Loucy (cell line): ENCODE measurements at regions not wholly inside any gene's neighbourhood (a gene's known extent, or its start where the extent isn't known, plus 50 kb on each side); places are given as distances from the start of the nearest gene placed in this dataset.

Source experiments
- H2AFZ ChIP-seq: fragments of 200-600 bp; sonication (generic); 2 replicates; pipeline ENCODE4 v1.6.0; 2016; ENCODE audit warnings: antibody characterized with exemption, mild to moderate bottlenecking, low read length, moderate library complexity
- H3F3A ChIP-seq: fragments of 200-600 bp; 2 replicates; pipeline ENCODE4 v1.6.0; 2016; ENCODE audit warnings: antibody characterized with exemption, low read depth, mild to moderate bottlenecking
- H3K27me3 ChIP-seq: fragments of 200-600 bp; sonication (generic); 2 replicates; pipeline ENCODE4 v1.6.1; 2014; ENCODE audit warnings: low read length, mild to moderate bottlenecking; ENCODE audit not compliant: insufficient read depth, poor library complexity, severe bottlenecking
- H3K36me3 ChIP-seq: fragments of 200-600 bp; sonication (generic); 2 replicates; pipeline ENCODE4 v1.6.1; 2016; ENCODE audit warnings: low read length; ENCODE audit not compliant: insufficient read depth
- H3K4me1 ChIP-seq: fragments of 200-600 bp; sonication (generic); 2 replicates; pipeline ENCODE4 v1.5.1; 2014; ENCODE audit warnings: low read length, mild to moderate bottlenecking; ENCODE audit not compliant: insufficient read depth, poor library complexity, severe bottlenecking
- H3K4me2 ChIP-seq: fragments of 200-600 bp; sonication (generic); 2 replicates; pipeline ENCODE4 v1.6.0; 2014; ENCODE audit warnings: antibody characterized with exemption, low read length, low read depth, mild to moderate bottlenecking; ENCODE audit not compliant: poor library complexity, severe bottlenecking
- H3K4me3 ChIP-seq: fragments of 200-600 bp; sonication (generic); 2 replicates; pipeline ENCODE4 v1.5.1; 2014; ENCODE audit warnings: low read length, mild to moderate bottlenecking, mixed read lengths; ENCODE audit not compliant: poor library complexity, severe bottlenecking
- H3K79me2 ChIP-seq: fragments of 200-600 bp; sonication (generic); 2 replicates; pipeline ENCODE4 v1.6.1; 2014; ENCODE audit warnings: low read length; ENCODE audit not compliant: insufficient read depth
- H3K9ac ChIP-seq: fragments of 200-600 bp; sonication (generic); 2 replicates; pipeline ENCODE4 v1.6.0; 2014; ENCODE audit warnings: mild to moderate bottlenecking, low read depth, low read length, moderate library complexity; ENCODE audit not compliant: poor library complexity, severe bottlenecking
- H3K9me2 ChIP-seq: fragments of 200-600 bp; sonication (generic); replicated peaks from 2 replicates; pipeline ENCODE4 v1.6.1; 2016; ENCODE audit warnings: low read depth, low read length, mixed read lengths
- H3K9me3 ChIP-seq: fragments of 200-600 bp; sonication (generic); 2 replicates; pipeline ENCODE4 v1.6.1; 2014; ENCODE audit warnings: mild to moderate bottlenecking, antibody characterized with exemption, low read length, low read depth; ENCODE audit not compliant: insufficient read depth
- H4K20me1 ChIP-seq: fragments of 200-600 bp; sonication (generic); 2 replicates; pipeline ENCODE4 v1.6.0; 2014; ENCODE audit warnings: antibody characterized with exemption, low read length, mild to moderate bottlenecking; ENCODE audit not compliant: insufficient read depth, poor library complexity, severe bottlenecking
- EZH2phosphoT487 ChIP-seq: fragments of 200-600 bp; IDR thresholded peaks from 2 replicates; pipeline ENCODE4 v1.6.1; 2018; ENCODE audit warnings: antibody characterized with exemption, mild to moderate bottlenecking, moderate library complexity, borderline replicate concordance
- TF ChIP-seq, protein P1 (sequence below): fragments of 200-600 bp; sonication (generic); conservative IDR thresholded peaks from 2 replicates; pipeline ENCODE4 v1.5.1; 2014; ENCODE audit warnings: mild to moderate bottlenecking, antibody characterized with exemption, low read length

DNA sequence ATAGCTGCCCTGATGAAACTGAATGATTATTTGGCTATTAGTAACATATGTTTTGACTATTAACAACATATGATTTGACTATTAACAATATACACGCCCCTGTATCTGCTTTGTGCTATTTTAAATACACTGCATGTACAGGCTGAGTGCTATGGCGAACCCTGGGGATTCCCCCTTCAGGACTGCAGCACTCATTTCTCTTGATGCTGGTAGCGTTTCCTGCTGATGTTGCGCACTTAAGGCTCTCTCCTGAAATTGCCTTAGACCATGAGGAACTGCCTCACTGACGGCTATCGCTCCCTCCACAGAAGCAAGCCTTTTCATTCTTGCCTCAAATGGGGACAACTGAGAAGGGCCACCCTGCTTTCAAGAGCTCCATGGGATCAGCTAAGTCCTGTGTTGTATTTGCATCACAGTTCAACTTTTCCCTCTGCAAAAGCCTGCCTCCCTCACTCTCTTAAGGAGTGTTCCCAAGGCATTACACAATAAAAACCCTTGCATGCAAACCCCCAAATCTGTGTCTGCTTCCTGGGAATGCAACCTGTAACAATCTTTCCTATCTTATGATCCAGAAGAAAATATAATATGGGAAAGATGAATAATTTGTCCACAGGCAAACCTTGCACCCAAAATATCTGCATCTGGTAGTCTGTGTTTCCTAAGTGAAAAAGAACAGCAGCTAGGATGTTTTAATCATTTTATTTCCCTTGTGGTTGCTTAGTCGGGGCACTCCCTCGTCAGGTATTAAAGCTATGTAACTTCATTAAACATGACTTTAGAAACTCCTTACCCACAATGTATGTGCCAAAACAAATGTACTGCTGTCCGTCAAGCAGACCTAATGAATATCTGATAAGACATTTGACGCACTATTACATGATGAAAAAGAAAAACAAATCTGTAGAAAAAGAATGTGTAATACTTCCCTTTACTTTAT is 456.4 kb downstream of the COL12A1 start:
- no peak overlapping the region for H3K4me2 ChIP-seq

DNA sequence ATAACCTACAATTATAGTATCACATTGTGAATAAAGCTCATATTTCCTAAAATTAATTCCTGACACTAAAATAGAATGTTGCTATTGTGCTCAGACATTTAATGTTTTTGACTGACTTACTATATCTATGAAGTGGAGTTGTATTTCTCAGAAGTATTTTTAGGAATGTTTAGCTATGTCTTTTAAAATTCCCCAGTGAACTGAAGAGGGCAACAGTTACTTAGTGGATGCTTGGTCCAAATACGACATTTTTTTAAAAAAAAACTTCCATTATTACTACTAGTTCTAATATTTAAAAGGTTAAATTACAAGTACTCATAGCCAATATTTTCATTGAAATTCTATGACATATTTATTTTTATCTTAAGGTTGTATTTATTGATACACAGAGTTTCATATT is 460.2 kb downstream of the COL12A1 start:
- H3F3A ChIP-seq: no peaks in the 10 kb centered on the region
- H3K9ac ChIP-seq: no peak overlapping the region
- no peaks in the 10 kb centered on the region for H3K9me3 ChIP-seq
- no peaks in the 10 kb centered on the region for H3K9me2 ChIP-seq
- no peaks in the 10 kb centered on the region for H3K79me2 ChIP-seq
- TF ChIP-seq, protein P1, sequence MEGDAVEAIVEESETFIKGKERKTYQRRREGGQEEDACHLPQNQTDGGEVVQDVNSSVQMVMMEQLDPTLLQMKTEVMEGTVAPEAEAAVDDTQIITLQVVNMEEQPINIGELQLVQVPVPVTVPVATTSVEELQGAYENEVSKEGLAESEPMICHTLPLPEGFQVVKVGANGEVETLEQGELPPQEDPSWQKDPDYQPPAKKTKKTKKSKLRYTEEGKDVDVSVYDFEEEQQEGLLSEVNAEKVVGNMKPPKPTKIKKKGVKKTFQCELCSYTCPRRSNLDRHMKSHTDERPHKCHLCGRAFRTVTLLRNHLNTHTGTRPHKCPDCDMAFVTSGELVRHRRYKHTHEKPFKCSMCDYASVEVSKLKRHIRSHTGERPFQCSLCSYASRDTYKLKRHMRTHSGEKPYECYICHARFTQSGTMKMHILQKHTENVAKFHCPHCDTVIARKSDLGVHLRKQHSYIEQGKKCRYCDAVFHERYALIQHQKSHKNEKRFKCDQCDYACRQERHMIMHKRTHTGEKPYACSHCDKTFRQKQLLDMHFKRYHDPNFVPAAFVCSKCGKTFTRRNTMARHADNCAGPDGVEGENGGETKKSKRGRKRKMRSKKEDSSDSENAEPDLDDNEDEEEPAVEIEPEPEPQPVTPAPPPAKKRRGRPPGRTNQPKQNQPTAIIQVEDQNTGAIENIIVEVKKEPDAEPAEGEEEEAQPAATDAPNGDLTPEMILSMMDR: no peak
- TF ChIP-seq EZH2phosphoT487: no peak
- H3K4me3 ChIP-seq: no peak overlapping the region
- no peak overlapping the region for H3K4me2 ChIP-seq
- H2AFZ ChIP-seq: no peak overlapping the region
- no peaks in the 10 kb centered on the region for H3K4me1 ChIP-seq
- no peaks in the 10 kb centered on the region for H4K20me1 ChIP-seq
- no peaks in the 10 kb centered on the region for H3K36me3 ChIP-seq
- no peaks in the 10 kb centered on the region for H3K27me3 ChIP-seq

More for the DNA sequence above, 456.4 kb downstream of the COL12A1 start:
- no peaks in the 10 kb centered on the region for H3K9me3 ChIP-seq
- H3K9me2 ChIP-seq: no peaks in the 10 kb centered on the region
- H3K36me3 ChIP-seq: no peaks in the 10 kb centered on the region
- no peaks in the 10 kb centered on the region for H3F3A ChIP-seq
- no peaks in the 10 kb centered on the region for H3K27me3 ChIP-seq
- H3K4me3 ChIP-seq: no peak overlapping the region
- H3K79me2 ChIP-seq: no peaks in the 10 kb centered on the region
- H3K9ac ChIP-seq: no peak overlapping the region
- H2AFZ ChIP-seq: no peak overlapping the region
- TF ChIP-seq, protein P1: no peak
- TF ChIP-seq EZH2phosphoT487: no peak
- no peaks in the 10 kb centered on the region for H3K4me1 ChIP-seq
- no peaks in the 10 kb centered on the region for H4K20me1 ChIP-seq

DNA sequence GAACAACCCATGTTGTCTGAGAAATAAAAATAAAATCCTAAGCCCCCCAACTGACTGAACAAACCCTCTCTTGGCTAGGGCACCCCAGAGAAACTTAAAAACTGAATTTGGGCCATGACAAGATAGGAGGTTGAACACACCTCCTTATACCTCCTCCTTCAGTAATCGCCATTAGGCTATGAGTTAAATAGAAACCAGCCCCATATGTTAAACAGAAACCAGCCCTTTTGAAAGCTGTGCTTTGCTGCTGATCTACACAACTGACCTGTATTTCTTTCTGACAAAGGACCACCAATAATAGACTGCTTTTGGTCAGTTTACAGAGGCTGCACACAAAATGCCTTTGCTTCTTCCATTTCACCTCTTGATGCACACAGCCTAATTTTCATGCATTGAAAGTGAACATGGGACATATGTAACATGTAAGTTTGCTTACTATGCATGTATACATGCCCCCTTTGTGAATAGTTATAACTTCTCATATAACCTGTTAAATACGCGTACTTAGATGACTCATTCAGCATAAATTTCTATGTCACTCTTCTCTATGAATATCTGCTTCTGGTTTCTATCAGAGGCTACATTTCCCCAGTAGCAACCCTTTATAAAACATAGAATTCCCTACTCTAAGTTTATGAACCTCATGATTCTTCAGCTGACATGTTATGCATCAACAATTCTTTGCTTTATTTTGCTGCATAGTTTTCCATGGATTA is 462.9 kb downstream of the COL12A1 start:
- no peaks in the 10 kb centered on the region for H3K4me1 ChIP-seq
- H3K9ac ChIP-seq: no peak overlapping the region
- H3K4me3 ChIP-seq: no peak overlapping the region
- no peaks in the 10 kb centered on the region for H3K36me3 ChIP-seq
- H3F3A ChIP-seq: no peaks in the 10 kb centered on the region
- H3K79me2 ChIP-seq: no peaks in the 10 kb centered on the region
- H3K27me3 ChIP-seq: no peaks in the 10 kb centered on the region
- no peaks in the 10 kb centered on the region for H3K9me3 ChIP-seq
- no peak overlapping the region for H3K4me2 ChIP-seq
- TF ChIP-seq, protein P1: no peak
- no peak for TF ChIP-seq EZH2phosphoT487
- no peaks in the 10 kb centered on the region for H4K20me1 ChIP-seq
- H2AFZ ChIP-seq: no peak overlapping the region
- no peaks in the 10 kb centered on the region for H3K9me2 ChIP-seq
